Mucosa of stomach (tissue), 1 donor: ENCODE measurements at regions not wholly inside any gene's neighbourhood (a gene's known extent, or its start where the extent isn't known, plus 50 kb on each side); places are given as distances from the start of the nearest gene placed in this dataset.
"Not testable (repeated sequence)": the region's sequence is repeated elsewhere in the genome, so short reads cannot be mapped to it uniquely, and the experiment has no call there.

Source experiments
- H3K27me3 ChIP-seq: one replicate; pipeline ENCODE4 v1.7.0; 2013; ENCODE audit warnings: mild to moderate bottlenecking, low read length; ENCODE audit not compliant: control insufficient read depth, insufficient read depth
- H3K36me3 ChIP-seq: one replicate; pipeline ENCODE4 v1.7.0; 2013; ENCODE audit warnings: low read length; ENCODE audit not compliant: control insufficient read depth, insufficient read depth
- H3K4me1 ChIP-seq: one replicate; pipeline ENCODE4 v1.7.0; 2013; ENCODE audit warnings: mild to moderate bottlenecking, low read length; ENCODE audit not compliant: control insufficient read depth, insufficient read depth
- H3K4me3 ChIP-seq: one replicate; pipeline ENCODE4 v1.7.0; 2013; ENCODE audit warnings: low read length
- H3K9ac ChIP-seq: one replicate; pipeline ENCODE4 v1.7.0; 2013; ENCODE audit warnings: mild to moderate bottlenecking, low read length, moderate library complexity
- H3K9me3 ChIP-seq: one replicate; pipeline ENCODE4 v1.7.0; 2013; ENCODE audit warnings: mild to moderate bottlenecking, low read length, moderate library complexity; ENCODE audit not compliant: control insufficient read depth
- donor health status: Pancreatic carcinoma.

DNA sequence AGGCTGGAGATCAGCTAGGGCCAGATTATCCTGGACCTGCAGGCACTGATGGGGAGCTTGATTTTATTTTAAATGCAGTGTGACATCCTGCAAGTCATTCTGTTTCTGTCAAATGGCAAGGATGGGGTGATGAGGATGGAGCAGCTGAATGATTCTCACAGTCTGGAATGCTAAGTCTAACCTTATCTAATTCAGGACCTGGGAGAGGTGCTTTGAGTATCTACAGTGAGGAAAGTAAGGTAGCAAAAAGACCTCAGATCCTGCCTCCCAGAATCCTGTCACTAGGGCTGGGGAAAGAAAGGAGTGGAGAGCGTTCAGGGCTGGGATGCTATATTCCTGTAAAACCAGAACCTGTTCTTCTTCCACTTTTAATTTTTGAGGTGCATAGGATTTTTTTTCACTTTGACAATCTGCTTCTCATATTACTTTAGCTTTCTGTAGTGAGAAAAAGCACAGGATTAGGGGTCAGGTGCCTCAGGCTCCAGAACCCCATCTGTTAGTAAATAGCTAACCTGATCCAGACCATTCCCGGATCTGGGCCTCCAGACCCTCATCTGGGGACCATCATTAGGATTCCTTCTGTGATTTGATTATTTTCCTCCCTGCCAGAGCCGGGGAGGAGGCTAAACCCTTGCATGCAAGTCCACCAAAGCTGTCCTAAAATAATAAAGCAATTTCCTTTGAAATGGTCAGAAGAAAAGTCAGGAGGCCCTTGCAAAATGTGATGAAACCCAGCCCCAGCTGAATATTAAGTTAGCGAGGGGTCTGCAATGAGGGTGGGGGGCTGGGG lies 54.7 kb downstream of the ASCL1 start:
- Histone ChIP-seq H3K36me3 (no peaks in the 10 kb centered on the region), H3K4me3 (no peak overlapping the region), H3K27me3 (no peaks in the 10 kb centered on the region), H3K9me3 (no peaks in the 10 kb centered on the region), H3K9ac (no peak overlapping the region), H3K4me1 (no peaks in the 10 kb centered on the region)

DNA sequence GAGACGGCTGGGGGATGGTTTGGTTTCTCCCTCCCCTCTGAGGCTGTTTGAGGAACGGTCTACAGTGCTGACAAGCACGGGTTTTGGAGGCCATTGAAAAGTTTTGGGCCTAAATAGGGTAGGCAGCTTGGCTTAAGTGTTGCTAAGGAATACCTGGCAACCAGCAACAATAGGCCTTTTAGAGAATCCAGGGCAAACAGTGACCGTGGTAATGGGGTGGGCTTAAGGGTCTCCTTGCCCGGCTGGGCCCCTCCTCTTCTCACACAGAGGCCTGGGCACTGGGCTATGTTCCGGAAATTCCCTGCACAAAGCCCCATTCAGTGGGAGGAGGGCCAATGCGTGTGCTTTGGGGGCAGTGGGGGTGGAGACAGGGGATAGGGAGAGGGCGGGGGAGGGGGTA lies 55.4 kb downstream of the ASCL1 start:
- no peak overlapping the region for H3K9ac ChIP-seq
- no peaks in the 10 kb centered on the region for H3K27me3 ChIP-seq
- no peaks in the 10 kb centered on the region for H3K9me3 ChIP-seq
- H3K4me3 ChIP-seq, result no peak overlapping the region
- no peaks in the 10 kb centered on the region for H3K36me3 ChIP-seq
- H3K4me1 ChIP-seq, result no peaks in the 10 kb centered on the region

DNA sequence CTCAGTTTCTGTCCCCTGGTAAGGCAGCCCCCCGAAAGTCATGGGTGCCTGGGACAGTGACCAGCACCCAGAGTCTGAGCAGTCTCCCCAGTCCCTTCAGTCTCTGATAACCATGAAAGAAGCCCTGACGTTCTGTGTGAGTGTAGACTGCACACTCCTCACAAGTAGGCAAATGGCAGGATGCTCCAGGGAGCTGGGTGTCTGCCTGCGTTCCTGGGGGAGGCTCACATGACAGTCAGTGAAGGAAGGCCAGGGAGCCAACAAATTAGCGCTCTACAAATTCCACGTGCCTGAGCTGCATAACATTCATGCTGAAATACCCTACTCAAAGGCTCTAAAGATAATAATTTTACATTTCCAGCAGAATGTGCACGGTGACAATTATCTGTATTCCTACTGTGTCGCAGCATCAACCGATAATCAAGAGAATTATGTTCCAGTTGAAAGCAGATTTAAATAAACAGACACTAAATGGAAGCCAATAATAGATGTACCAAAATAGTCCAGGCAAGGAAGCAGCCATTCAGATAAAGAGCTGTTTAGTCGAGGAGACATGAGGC lies 56.3 kb downstream of the ASCL1 start:
- no peak overlapping the region for H3K9ac ChIP-seq
- H3K27me3 ChIP-seq, result no peaks in the 10 kb centered on the region
- H3K36me3 ChIP-seq, result no peaks in the 10 kb centered on the region
- H3K4me3 ChIP-seq, result no peak overlapping the region
- no peaks in the 10 kb centered on the region for H3K4me1 ChIP-seq
- no peaks in the 10 kb centered on the region for H3K9me3 ChIP-seq

DNA sequence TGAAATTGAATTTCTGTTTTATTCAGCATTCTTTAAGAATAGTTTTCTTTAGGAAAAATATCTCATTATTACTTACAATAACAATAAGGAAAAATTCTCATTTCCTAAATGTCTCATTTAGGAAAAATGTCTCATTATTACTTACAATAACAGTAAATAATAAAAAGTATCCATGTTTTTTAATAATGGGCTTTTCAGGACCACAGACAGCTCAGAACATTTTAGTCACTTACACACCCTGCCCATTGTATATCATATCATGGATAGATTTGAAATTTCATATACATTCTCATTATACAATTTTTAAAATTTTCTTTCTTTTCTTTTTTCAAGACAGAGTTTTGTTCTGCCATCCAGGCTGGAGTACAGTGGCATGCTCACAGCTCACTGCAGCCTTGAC lies 58.9 kb downstream of the ASCL1 start:
- Histone ChIP-seq H3K27me3 (no peaks in the 10 kb centered on the region), H3K9me3 (no peaks in the 10 kb centered on the region), H3K4me3 (no peak overlapping the region), H3K36me3 (no peaks in the 10 kb centered on the region), H3K9ac (no peak overlapping the region), H3K4me1 (no peaks in the 10 kb centered on the region)

DNA sequence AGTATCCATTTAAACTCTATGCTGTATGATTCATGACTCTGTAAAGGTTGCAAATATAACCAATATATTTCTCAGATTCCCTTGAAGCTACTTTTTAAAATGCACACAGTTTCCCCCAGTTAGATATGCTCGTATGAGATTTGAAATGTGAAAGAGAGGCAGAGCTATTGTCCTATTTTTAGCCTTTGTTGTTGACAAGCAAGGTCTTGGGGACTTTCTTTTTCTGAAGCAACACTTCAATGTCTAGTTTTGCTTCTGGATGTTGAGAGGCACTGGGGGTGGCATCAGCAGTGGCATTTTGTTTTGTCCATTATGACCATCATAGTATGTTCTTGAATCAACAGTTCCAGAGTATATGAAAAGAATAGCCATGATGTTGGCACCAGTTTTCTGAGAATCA lies 63.4 kb downstream of the ASCL1 start:
- Histone ChIP-seq H3K4me1 (no peaks in the 10 kb centered on the region), H3K4me3 (no peak overlapping the region), H3K36me3 (no peaks in the 10 kb centered on the region), H3K9me3 (no peaks in the 10 kb centered on the region), H3K9ac (no peak overlapping the region), H3K27me3 (no peaks in the 10 kb centered on the region)

DNA sequence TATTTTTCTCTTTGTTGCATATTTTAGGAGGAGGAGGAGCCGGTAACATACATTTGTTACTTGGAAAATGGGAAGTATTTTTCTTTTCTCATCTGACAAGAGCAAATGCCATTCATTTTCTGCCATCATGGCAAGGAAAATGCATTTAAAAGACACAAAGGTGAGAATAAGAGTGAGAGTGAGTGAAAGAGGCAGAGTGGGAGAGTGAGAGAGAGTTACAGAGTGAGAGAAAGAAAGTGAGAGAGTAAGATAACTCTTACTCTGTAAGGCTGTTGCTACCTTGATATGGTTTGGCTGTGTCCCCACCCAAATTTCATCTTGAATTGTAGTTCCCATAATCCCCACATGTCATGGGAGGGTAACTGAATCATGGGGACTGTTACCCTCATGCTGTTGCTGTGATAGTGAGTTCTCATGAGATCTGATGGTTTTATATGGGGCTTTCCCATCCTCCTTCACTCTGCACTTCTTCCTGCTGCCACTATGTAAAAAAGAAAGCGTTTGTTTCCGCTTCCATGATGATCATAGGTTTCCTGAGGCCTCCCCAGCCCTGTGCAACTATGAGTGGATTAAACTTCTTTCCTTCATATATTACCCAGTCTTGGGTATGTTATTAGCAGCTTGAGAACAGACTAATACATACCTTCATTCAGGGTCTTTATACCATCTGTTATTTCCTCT lies 64.2 kb downstream of the ASCL1 start:
- H3K9me3 ChIP-seq, result no peaks in the 10 kb centered on the region
- H3K36me3 ChIP-seq, result no peaks in the 10 kb centered on the region
- H3K9ac ChIP-seq, result no peak overlapping the region
- no peaks in the 10 kb centered on the region for H3K4me1 ChIP-seq
- H3K27me3 ChIP-seq, result no peaks in the 10 kb centered on the region
- no peak overlapping the region for H3K4me3 ChIP-seq

DNA sequence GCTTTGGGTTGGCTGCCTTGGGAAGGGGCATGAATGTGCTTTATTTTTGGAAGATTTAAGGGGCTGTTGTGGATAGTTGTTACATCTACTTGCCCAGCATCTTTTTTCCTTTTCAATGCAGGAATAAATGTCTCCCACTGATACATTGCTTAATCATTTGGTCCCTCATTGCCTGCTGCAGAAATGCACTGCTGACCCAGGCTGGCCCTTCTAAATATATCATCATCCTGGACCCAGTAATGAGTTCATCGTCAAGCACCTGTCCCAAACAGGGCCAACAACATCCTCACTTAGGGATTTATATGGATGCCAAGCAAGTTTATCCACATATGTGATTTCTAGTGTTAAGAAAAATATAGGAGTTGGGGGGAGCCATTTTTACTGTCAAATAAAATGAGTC lies 67.2 kb downstream of the ASCL1 start:
- no peaks in the 10 kb centered on the region for H3K9me3 ChIP-seq
- no peaks in the 10 kb centered on the region for H3K36me3 ChIP-seq
- H3K9ac ChIP-seq, result no peak overlapping the region
- H3K4me1 ChIP-seq, result no peaks in the 10 kb centered on the region
- H3K4me3 ChIP-seq, result no peak overlapping the region
- H3K27me3 ChIP-seq, result no peaks in the 10 kb centered on the region

DNA sequence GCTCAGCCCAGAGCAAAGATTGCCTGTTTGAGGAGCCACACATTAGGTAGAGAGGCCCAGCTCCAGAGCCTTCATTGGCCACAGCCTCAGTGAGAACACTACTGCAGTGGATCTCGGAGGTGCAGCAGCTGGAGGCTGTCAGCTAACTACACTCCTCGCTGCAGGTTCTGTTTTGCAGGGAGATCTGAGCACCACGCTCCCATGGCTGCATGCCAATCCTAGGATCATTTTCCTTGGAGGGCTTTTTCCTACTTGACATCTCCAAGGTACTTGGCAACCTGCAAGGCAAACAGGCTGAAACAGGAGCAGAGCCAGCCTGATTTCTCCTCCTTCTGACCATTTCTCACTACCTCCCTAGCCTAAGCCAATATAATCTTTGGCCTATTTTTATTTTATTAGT lies 69.2 kb downstream of the ASCL1 start:
- not testable (repeated sequence) for H3K9ac ChIP-seq, H3K4me3 ChIP-seq, H3K27me3 ChIP-seq, H3K4me1 ChIP-seq, H3K36me3 ChIP-seq, H3K9me3 ChIP-seq

DNA sequence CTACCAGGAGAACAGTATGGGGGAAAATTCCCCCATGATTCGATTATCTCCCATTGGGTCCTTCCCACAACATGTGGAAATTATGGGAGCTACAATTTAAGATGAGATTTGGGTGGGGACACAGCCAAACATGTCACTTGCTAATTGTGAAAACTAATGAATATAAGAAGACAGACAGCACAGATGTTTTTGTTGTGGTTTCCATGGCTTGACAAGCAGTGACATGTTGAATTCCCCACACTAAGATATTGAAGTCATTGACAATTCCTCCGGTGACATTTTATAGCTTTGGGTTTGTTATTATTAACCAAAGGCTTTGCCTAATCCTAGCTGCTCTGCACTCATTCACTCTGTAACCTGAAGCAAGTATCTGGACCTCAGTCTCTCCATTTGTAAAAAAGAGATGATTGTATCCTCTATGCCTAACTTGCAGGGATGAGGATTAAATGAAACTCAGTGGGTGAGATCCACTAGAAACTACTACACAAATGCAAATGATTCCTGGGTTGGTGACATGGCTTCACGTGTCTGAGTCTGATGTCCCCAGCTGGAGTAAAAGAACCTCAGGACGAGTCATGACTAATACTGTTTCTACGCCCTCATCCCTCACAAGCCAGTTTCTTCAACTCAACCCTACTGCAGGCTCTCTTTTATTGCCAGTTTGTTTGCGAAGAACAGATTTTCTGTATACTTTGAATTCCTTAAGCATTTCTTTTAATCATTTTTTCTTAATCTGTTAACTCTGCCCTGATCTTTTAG lies 71.6 kb downstream of the ASCL1 start:
- Histone ChIP-seq H3K9me3 (no peaks in the 10 kb centered on the region), H3K4me3 (no peak overlapping the region), H3K36me3 (no peaks in the 10 kb centered on the region), H3K4me1 (no peaks in the 10 kb centered on the region), H3K27me3 (no peaks in the 10 kb centered on the region), H3K9ac (no peak overlapping the region)

DNA sequence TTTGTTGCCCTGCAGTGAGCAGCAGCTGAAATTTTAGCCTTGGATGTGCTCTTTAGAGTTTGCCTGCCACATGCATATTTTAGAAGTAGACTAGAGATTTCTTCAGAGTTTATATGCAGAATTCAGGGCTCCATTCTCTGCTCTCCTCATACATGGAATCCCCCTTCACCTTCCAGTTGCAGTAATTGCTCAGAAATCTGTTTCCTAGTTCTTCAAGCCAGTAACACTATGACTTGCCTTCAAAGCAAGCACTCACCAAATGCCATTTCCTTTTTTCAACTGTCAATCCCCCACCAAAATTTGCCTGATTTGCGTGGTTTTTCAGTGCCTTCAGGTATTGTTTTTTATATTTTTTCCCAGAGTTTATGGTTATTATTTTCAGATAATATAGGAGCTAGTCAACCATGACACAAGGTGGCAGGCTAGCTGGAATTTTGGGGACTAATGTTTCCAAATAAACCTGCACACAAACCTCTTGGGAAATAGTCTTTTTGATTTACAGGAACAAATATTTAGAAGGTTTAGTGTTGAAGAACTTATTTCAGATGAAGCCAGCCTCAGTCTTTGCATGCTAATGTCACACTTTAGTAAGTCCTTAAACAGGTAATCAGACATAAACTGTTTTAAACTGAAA lies 79.2 kb downstream of the ASCL1 start:
- Histone ChIP-seq H3K4me1 (no peaks in the 10 kb centered on the region), H3K9me3 (no peaks in the 10 kb centered on the region), H3K9ac (no peak overlapping the region), H3K4me3 (no peak overlapping the region), H3K27me3 (no peaks in the 10 kb centered on the region), H3K36me3 (no peaks in the 10 kb centered on the region)

DNA sequence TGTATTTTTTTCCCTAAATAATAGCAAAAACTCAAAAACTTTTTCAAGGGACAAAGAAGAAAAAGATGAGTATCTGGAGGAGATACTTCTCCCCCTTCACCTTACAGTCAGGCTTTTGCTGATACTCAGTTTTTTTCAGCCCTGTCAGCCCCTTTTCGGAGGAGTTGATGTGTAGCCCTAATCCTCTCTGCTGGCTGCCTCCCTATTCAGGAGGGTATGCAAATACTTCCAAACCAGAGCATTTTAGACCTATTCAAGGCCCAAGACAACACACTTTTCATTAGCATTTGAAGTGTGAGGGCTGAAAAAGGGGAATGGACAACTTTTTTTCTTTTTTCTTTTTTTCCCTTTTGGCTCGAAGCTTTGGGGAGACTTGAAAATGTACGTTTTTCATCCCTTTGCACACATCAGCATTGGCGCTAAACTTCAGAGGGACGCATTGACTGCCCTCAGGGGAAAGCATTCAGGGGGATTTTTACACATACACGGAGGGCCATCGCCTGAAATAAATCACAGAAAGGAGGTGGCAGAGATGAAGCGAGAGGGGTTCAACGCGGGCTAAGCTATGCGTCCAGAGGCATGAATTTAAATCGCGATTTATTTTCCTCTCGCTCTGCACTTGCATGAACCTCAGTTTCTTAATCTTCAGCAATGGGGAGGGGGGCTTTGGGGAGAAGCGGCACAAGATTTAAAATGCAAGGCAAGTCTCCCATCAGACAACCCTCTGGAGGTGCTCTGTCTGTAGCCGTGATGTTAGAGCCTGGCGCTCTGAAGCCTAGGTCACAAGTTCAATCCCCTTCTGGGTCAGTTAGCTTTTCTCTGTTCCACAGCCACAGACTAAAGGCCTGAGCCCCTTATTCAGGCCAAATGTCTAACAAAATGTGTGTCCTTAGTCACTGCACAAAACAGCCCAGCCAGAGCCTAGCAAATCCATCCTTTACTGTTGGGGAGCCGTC lies 86.3 kb downstream of the ASCL1 start:
- Histone ChIP-seq H3K4me3 (no peak overlapping the region), H3K9ac (no peak overlapping the region), H3K4me1 (no peaks in the 10 kb centered on the region), H3K9me3 (no peaks in the 10 kb centered on the region), H3K27me3 (no peaks in the 10 kb centered on the region), H3K36me3 (no peaks in the 10 kb centered on the region)
